Tibial artery (tissue), 4 donors: ENCODE measurements at regions not wholly inside any gene's neighbourhood (a gene's known extent, or its start where the extent isn't known, plus 50 kb on each side); places are given as distances from the start of the nearest gene placed in this dataset.

Experiments
- DNase-seq, 2 donors: peaks; one replicate each; pipeline ENCODE4 v3.0.0-alpha.2; 2019
- H3K27ac ChIP-seq, 2 donors: fragments of 200-600 bp; sonication (generic) in 1 of 2; 1 replicate in 1 of 2; 2 replicates in 1 of 2; pipeline ENCODE4 v1.5.1; 2018 to 2019; ENCODE audit warnings: mild to moderate bottlenecking in 1 of 2
- H3K27me3 ChIP-seq, 2 donors: fragments of 200-600 bp; sonication (generic) in 1 of 2; one replicate each; pipeline versions ENCODE4 v1.5.1 to v1.6.0; 2016 to 2019
- H3K36me3 ChIP-seq, 3 donors: fragments of 200-600 bp; sonication (generic) in 2 of 3; one replicate each; pipeline ENCODE4 v1.5.1; 2016 to 2019; ENCODE audit warnings: mild to moderate bottlenecking in 2 of 3
- H3K4me1 ChIP-seq, 4 donors: fragments of 200-600 bp; sonication (generic) in 2 of 4; 1 replicate in 3 of 4; 2 replicates in 1 of 4; pipeline ENCODE4 v1.5.1; 2016 to 2019
- H3K4me3 ChIP-seq, 2 donors: fragments of 200-600 bp; sonication (generic) in 1 of 2; 1 replicate in 1 of 2; 2 replicates in 1 of 2; pipeline ENCODE4 v1.5.1; 2018 to 2019; ENCODE audit warnings: mild to moderate bottlenecking in 2 of 2
- H3K9me3 ChIP-seq, 3 donors: fragments of 200-600 bp; sonication (generic) in 1 of 3; one replicate each; pipeline ENCODE4 v1.5.1; 2016 to 2019
- CTCF ChIP-seq, 2 experiments: fragments of 200-600 bp in 1 of 2; fragments of 450-650 bp in 1 of 2; IDR thresholded peaks; one replicate each; pipeline ENCODE4 v1.5.1; 2017 to 2019; ENCODE audit warnings: antibody characterized with exemption in 2 of 2, mild to moderate bottlenecking in 1 of 2, moderate library complexity in 1 of 2
- intact Hi-C: fragments of 100-400 bp; cut with DNase I; formaldehyde crosslinking; loops from one replicate; pipeline ENCODE4 v1.15.0; 2023; ENCODE audit warnings: low total_unique reads

GRCh38 chr21:18499761-18500376 is 96.3 kb upstream of the TMPRSS15 start:
- peak; percentile 49 to 53 for TF ChIP-seq CTCF (IDR thresholded peaks at IDR 0.05)
- intact Hi-C loops: no loop called here
- Histone ChIP-seq H3K27ac (no peak overlapping the region), H3K9me3 (peaks cover 0 to 4% (median 0%) of the 10 kb centered on the region in 3 donors), H3K36me3 (no peaks in the 10 kb centered on the region), H3K4me3 (no peak overlapping the region), H3K27me3 (no peaks in the 10 kb centered on the region), H3K4me1 (no peaks in the 10 kb centered on the region)
- peak in 1 of 2 donors; percentile 21 for DNase-seq

- intact Hi-C loops: no loop called here
- no peak for DNase-seq
- no peak overlapping the region for H3K27ac ChIP-seq
- no peaks in the 10 kb centered on the region for H3K36me3 ChIP-seq
- no peak overlapping the region for H3K4me3 ChIP-seq
- H3K27me3 ChIP-seq: no peaks in the 10 kb centered on the region
- no peak for TF ChIP-seq CTCF (IDR thresholded peaks at IDR 0.05)
- H3K9me3 ChIP-seq: no peaks in the 10 kb centered on the region
- peaks cover 0 to 5% (median 0%) of the 10 kb centered on the region in 4 donors for H3K4me1 ChIP-seq
Observed at GRCh38 chr21:18518054-18518481, 114.5 kb upstream of the TMPRSS15 start.

GRCh38 chr21:18521204-18521603 is 117.6 kb upstream of the TMPRSS15 start:
- Histone ChIP-seq H3K27me3 (no peaks in the 10 kb centered on the region), H3K36me3 (no peaks in the 10 kb centered on the region), H3K4me1 (peaks cover 0 to 11% (median 0%) of the 10 kb centered on the region in 4 donors), H3K27ac (no peak overlapping the region), H3K9me3 (no peaks in the 10 kb centered on the region), H3K4me3 (no peak overlapping the region)
- no peak for TF ChIP-seq CTCF (IDR thresholded peaks at IDR 0.05)
- no peak for DNase-seq
- intact Hi-C loops: no loop called here

GRCh38 chr21:18522181-18522972 is 118.8 kb upstream of the TMPRSS15 start:
- H3K4me3 ChIP-seq: no peak overlapping the region
- no peak overlapping the region for H3K27ac ChIP-seq
- TF ChIP-seq CTCF (IDR thresholded peaks at IDR 0.05): peak in 1 of 2 experiments; percentile 29
- intact Hi-C loops: no loop called here
- H3K36me3 ChIP-seq: no peaks in the 10 kb centered on the region
- H3K4me1 ChIP-seq: peaks cover 0 to 11% (median 0%) of the 10 kb centered on the region in 4 donors
- no peak for DNase-seq
- H3K9me3 ChIP-seq: no peaks in the 10 kb centered on the region
- H3K27me3 ChIP-seq: no peaks in the 10 kb centered on the region

- H3K9me3 ChIP-seq: no peaks in the 10 kb centered on the region
- intact Hi-C loops: no loop called here
- H3K4me3 ChIP-seq: no peak overlapping the region
- H3K36me3 ChIP-seq: no peaks in the 10 kb centered on the region
- TF ChIP-seq CTCF (IDR thresholded peaks at IDR 0.05): no peak
- no peak for DNase-seq
- no peaks in the 10 kb centered on the region for H3K27me3 ChIP-seq
- no peak overlapping the region for H3K27ac ChIP-seq
- H3K4me1 ChIP-seq: peaks cover 0 to 17% (median 0%) of the 10 kb centered on the region in 4 donors
Observed at GRCh38 chr21:18524097-18524880, 120.7 kb upstream of the TMPRSS15 start.
